GM23248 (cell line): ENCODE measurements at regions not wholly inside any gene's neighbourhood (a gene's known extent, or its start where the extent isn't known, plus 50 kb on each side); places are given as distances from the start of the nearest gene placed in this dataset.

Experiments used
- EZH2 ChIP-seq: fragments of 200-600 bp; sonication (generic); IDR thresholded peaks from 2 replicates; pipeline ENCODE4 v1.6.1; 2018; ENCODE audit warnings: antibody characterized with exemption, mild to moderate bottlenecking; ENCODE audit not compliant: insufficient read depth, poor library complexity, severe bottlenecking
- EZH2phosphoT487 ChIP-seq: fragments of 200-600 bp; sonication (generic); IDR thresholded peaks from 2 replicates; pipeline ENCODE4 v1.6.1; 2018; ENCODE audit warnings: antibody characterized with exemption, moderate library complexity, mild to moderate bottlenecking, low read depth; ENCODE audit not compliant: insufficient read depth

GRCh38 chr2:201978333-201978732, 55.3 kb upstream of the FZD7 start:
- TF ChIP-seq EZH2: no peak
- TF ChIP-seq EZH2phosphoT487: no peak
